ENCODE measurements at regions not wholly inside any gene's neighbourhood (a gene's known extent, or its start where the extent isn't known, plus 50 kb on each side); places are given as distances from the start of the nearest gene placed in this dataset.

DNA sequence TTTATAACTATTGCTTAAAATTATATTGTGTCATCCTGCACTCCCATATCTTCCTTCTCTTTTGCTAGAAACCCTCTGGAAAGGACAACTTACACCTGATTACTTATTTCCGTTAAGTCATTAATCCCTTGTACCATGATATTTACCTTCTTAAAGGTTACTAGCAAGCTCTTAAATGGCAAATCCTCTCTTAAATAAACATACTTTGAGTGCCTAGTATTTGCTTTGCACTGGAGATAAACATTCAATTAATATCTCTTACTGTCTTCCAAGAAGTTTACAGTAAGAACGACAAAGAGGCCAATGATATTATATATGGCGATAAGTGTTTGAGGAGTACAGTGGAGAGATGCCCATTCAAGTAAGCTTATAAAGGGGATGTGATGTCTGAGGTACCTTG lies 278.3 kb downstream of the HGF start:
- TF ChIP-seq JAZF1 (CRISPR knock-in tag; IDR thresholded peaks at IDR 0.05) (no peak), NFE2L1 (CRISPR knock-in tag; IDR thresholded peaks at IDR 0.05) (no peak), NR2C2 (CRISPR knock-in tag; IDR thresholded peaks at IDR 0.05) (no peak), ETV6 (CRISPR knock-in tag; IDR thresholded peaks at IDR 0.05) (no peak), ZNF317 (CRISPR knock-in tag; IDR thresholded peaks at IDR 0.05; ENCODE audit: borderline replicate concordance, low read depth) (no peak), CREB1 (CRISPR knock-in tag; IDR thresholded peaks at IDR 0.05) (no peak)
- TF ChIP-seq, protein P1, sequence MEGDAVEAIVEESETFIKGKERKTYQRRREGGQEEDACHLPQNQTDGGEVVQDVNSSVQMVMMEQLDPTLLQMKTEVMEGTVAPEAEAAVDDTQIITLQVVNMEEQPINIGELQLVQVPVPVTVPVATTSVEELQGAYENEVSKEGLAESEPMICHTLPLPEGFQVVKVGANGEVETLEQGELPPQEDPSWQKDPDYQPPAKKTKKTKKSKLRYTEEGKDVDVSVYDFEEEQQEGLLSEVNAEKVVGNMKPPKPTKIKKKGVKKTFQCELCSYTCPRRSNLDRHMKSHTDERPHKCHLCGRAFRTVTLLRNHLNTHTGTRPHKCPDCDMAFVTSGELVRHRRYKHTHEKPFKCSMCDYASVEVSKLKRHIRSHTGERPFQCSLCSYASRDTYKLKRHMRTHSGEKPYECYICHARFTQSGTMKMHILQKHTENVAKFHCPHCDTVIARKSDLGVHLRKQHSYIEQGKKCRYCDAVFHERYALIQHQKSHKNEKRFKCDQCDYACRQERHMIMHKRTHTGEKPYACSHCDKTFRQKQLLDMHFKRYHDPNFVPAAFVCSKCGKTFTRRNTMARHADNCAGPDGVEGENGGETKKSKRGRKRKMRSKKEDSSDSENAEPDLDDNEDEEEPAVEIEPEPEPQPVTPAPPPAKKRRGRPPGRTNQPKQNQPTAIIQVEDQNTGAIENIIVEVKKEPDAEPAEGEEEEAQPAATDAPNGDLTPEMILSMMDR (IDR thresholded peaks at IDR 0.05) = no peak
- TF ChIP-seq, protein P2, sequence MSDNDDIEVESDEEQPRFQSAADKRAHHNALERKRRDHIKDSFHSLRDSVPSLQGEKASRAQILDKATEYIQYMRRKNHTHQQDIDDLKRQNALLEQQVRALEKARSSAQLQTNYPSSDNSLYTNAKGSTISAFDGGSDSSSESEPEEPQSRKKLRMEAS (CRISPR knock-in tag; IDR thresholded peaks at IDR 0.05) = no peak
- TF ChIP-seq, protein P3, sequence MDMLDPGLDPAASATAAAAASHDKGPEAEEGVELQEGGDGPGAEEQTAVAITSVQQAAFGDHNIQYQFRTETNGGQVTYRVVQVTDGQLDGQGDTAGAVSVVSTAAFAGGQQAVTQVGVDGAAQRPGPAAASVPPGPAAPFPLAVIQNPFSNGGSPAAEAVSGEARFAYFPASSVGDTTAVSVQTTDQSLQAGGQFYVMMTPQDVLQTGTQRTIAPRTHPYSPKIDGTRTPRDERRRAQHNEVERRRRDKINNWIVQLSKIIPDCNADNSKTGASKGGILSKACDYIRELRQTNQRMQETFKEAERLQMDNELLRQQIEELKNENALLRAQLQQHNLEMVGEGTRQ (CRISPR knock-in tag; IDR thresholded peaks at IDR 0.05) = no peak
- TF ChIP-seq, protein P4, sequence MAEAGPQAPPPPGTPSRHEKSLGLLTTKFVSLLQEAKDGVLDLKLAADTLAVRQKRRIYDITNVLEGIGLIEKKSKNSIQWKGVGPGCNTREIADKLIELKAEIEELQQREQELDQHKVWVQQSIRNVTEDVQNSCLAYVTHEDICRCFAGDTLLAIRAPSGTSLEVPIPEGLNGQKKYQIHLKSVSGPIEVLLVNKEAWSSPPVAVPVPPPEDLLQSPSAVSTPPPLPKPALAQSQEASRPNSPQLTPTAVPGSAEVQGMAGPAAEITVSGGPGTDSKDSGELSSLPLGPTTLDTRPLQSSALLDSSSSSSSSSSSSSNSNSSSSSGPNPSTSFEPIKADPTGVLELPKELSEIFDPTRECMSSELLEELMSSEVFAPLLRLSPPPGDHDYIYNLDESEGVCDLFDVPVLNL (CRISPR knock-in tag; IDR thresholded peaks at IDR 0.05; ENCODE audit: borderline replicate concordance, low read depth) = no peak
- TF ChIP-seq, protein P5, sequence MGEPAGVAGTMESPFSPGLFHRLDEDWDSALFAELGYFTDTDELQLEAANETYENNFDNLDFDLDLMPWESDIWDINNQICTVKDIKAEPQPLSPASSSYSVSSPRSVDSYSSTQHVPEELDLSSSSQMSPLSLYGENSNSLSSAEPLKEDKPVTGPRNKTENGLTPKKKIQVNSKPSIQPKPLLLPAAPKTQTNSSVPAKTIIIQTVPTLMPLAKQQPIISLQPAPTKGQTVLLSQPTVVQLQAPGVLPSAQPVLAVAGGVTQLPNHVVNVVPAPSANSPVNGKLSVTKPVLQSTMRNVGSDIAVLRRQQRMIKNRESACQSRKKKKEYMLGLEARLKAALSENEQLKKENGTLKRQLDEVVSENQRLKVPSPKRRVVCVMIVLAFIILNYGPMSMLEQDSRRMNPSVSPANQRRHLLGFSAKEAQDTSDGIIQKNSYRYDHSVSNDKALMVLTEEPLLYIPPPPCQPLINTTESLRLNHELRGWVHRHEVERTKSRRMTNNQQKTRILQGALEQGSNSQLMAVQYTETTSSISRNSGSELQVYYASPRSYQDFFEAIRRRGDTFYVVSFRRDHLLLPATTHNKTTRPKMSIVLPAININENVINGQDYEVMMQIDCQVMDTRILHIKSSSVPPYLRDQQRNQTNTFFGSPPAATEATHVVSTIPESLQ (CRISPR knock-in tag; IDR thresholded peaks at IDR 0.05) = no peak
